Muscle layer of colon (tissue), 2 donors: ENCODE measurements at regions not wholly inside any gene's neighbourhood (a gene's known extent, or its start where the extent isn't known, plus 50 kb on each side); places are given as distances from the start of the nearest gene placed in this dataset.
A peak's percentile ranks its signal among the peaks of the same experiment; 100 is the strongest.

ENCODE experiments used
- H3K27ac ChIP-seq: one replicate; pipeline ENCODE4 v1.7.0; 2013; ENCODE audit warnings: low read depth, mild to moderate bottlenecking, low read length, moderate library complexity
- H3K27me3 ChIP-seq, 2 donors: one replicate each; pipeline ENCODE4 v1.7.0; 2013; ENCODE audit warnings: low read length in 2 of 2, mild to moderate bottlenecking in 2 of 2; ENCODE audit not compliant: insufficient read depth in 2 of 2, control insufficient read depth in 1 of 2
- H3K36me3 ChIP-seq: one replicate; pipeline ENCODE4 v1.7.0; 2013; ENCODE audit warnings: mild to moderate bottlenecking, low read length; ENCODE audit not compliant: insufficient read depth
- H3K4me1 ChIP-seq: one replicate; pipeline ENCODE4 v1.7.0; 2013; ENCODE audit warnings: mild to moderate bottlenecking, low read length; ENCODE audit not compliant: insufficient read depth
- H3K4me3 ChIP-seq, 2 donors: one replicate each; pipeline ENCODE4 v1.7.0; 2013; ENCODE audit warnings: low read length in 2 of 2, low read depth in 1 of 2, mild to moderate bottlenecking in 1 of 2, moderate library complexity in 1 of 2
- H3K9ac ChIP-seq: one replicate; pipeline ENCODE4 v1.7.0; 2013; ENCODE audit warnings: low read length
- H3K9me3 ChIP-seq: one replicate; pipeline ENCODE4 v1.7.0; 2013; ENCODE audit warnings: mild to moderate bottlenecking, low read length
- donor health status: abdominal sarcoma.
- donor health status: Adenocarcinoma of cecum.

DNA sequence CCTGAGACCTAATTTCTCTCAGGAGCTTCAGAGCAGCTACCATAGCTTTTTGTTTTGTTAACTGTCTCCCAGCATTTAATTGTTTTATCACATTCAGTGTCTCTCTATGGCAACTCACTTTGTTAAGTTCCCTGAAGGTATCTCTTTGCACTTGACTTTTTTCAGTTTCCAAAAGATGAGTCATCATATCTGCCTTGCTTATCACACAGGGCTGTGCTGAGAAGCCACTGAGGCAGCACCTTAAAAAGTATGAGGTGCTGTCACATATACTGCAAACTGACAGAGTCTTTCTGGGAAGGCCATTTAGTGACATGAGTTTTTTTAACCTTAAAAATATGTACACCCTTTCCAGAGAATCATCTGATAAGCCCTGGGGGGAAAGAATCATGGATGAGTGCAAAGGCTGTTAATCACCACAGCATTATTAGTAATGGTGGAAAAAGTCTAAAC is 56.8 kb downstream of the PPP1R3C start:
- no peak overlapping the region for H3K9ac ChIP-seq
- H3K9me3 ChIP-seq, result no peaks in the 10 kb centered on the region
- H3K4me3 ChIP-seq, result no peak overlapping the region
- H3K4me1 ChIP-seq, result peaks cover 34% of the 10 kb centered on the region
- H3K27me3 ChIP-seq, result no peaks in the 10 kb centered on the region
- H3K27ac ChIP-seq, result peak overlapping the region; percentile 46
- H3K36me3 ChIP-seq, result no peaks in the 10 kb centered on the region

DNA sequence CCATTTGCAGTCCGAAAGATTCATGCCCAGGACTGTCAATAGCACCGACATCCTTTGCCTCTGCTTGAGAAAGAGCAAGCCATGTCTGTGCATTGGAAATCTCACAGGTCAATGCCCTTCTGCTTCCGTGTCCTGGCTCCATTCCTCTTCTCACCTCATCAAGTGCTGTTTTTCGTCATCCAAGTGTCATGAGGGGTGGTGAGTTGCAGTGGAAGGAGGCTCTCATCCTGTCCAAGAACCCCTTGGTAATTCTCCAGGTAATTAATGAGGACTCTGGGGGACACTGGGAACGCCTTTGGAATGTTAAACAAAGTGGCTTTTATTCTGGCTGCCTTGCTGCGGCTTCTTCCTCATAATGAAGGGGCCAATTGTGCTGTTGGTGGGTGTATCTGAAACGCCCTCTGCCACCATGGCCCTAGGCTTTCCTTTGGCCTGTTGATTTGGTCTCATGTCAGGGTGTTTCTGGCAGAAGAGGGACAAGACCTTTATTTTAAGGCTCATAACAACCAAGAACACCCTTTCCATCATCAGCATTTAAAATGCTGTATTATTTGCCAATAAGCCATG is 57.7 kb downstream of the PPP1R3C start:
- H3K36me3 ChIP-seq, result no peaks in the 10 kb centered on the region
- no peaks in the 10 kb centered on the region for H3K27me3 ChIP-seq
- H3K9ac ChIP-seq, result no peak overlapping the region
- H3K4me1 ChIP-seq, result peaks cover 34% of the 10 kb centered on the region
- H3K9me3 ChIP-seq, result no peaks in the 10 kb centered on the region
- H3K27ac ChIP-seq, result peak overlapping the region; percentile 46
- peak overlapping the region in 1 of 2 donors; percentile 31 for H3K4me3 ChIP-seq

DNA sequence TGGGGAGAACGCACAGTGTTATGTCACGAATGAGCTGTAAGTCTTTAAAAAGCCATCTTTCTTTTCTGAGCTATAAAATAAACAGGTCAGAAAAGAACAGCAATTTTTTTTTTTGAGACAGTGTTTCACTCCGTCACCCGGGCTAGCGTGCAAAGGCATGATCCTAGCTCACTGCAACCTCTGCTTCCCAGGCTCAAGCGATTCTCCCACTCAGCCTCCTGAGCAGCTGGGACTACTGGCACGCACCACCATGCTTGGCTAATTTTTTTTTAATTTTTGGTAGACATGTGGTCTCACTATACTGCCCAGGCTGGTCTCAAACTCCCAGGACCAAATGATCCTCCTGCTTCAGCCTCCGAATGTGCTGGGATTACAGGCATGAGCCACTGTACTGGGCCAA is 58.6 kb downstream of the PPP1R3C start:
- Histone ChIP-seq H3K9ac (no peak overlapping the region), H3K4me3 (no peak overlapping the region), H3K36me3 (no peaks in the 10 kb centered on the region), H3K9me3 (no peaks in the 10 kb centered on the region), H3K27ac (no peak overlapping the region), H3K27me3 (no peaks in the 10 kb centered on the region), H3K4me1 (peaks cover 27% of the 10 kb centered on the region)

DNA sequence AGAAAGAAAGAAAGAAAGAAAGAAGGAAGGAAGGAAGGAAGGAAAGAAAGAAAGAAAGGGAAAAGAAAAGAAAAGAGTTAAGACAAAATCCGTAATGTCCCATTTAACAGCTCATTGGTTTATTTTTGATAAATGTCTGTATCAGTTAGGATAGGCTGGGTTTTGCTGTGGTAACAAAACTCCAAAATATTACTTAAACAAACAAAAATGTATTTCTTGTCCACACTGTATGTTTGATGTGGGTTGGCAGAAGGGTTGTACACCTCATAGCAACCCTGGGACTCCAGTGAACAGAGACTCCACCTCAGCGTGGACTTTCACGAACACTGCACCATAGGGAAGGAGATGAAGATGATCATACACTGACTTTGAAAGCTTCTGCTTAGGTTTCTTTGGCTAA is 59.6 kb downstream of the PPP1R3C start:
- Histone ChIP-seq H3K4me3 (no peak overlapping the region), H3K9me3 (no peaks in the 10 kb centered on the region), H3K9ac (no peak overlapping the region), H3K27me3 (no peaks in the 10 kb centered on the region), H3K36me3 (no peaks in the 10 kb centered on the region), H3K27ac (no peak overlapping the region), H3K4me1 (peaks cover 19% of the 10 kb centered on the region)

DNA sequence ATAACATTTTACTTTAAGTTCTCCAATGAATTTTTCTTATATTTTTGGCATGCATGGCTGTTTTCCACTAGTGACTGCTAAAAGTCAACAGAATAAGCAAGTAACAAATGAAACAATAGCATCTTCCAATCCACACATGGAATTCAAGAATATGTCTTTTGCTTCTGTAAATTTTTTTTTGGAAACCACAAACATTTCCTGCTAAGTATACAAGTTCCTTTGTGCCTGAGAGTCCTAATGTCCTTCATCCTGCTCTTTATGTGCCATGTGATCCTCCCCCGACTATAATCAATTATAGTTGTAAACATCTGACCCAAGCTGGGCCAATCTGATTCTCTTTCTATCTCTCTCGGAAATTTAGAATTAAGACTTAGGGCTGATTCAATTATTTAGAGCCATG is 61.2 kb downstream of the PPP1R3C start:
- no peak overlapping the region for H3K4me3 ChIP-seq
- no peaks in the 10 kb centered on the region for H3K27me3 ChIP-seq
- H3K27ac ChIP-seq, result no peak overlapping the region
- peaks cover 19% of the 10 kb centered on the region for H3K4me1 ChIP-seq
- no peaks in the 10 kb centered on the region for H3K9me3 ChIP-seq
- no peak overlapping the region for H3K9ac ChIP-seq
- no peaks in the 10 kb centered on the region for H3K36me3 ChIP-seq

DNA sequence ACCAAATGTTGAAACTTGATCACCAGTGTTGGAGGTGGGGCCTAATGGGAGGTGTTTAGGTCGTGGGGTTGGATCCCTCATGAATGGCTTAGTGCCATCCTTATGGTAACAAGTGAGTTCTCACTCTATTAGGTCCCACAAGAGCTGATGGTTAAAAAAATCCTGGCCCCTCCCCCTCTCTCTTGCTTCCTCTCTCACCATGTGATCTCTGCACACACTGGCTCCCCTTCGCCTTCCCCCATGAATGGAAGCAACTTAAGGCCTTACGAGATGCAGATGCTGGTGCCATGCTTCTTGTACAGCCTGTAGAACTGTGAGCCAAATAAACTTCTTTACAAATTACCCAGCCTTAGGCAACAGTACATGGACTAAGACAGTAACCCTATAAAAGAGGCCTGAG is 62.7 kb downstream of the PPP1R3C start:
- no peaks in the 10 kb centered on the region for H3K27me3 ChIP-seq
- no peaks in the 10 kb centered on the region for H3K36me3 ChIP-seq
- no peak overlapping the region for H3K27ac ChIP-seq
- H3K9ac ChIP-seq, result no peak overlapping the region
- H3K9me3 ChIP-seq, result no peaks in the 10 kb centered on the region
- H3K4me3 ChIP-seq, result no peak overlapping the region
- H3K4me1 ChIP-seq, result peaks cover 8% of the 10 kb centered on the region

DNA sequence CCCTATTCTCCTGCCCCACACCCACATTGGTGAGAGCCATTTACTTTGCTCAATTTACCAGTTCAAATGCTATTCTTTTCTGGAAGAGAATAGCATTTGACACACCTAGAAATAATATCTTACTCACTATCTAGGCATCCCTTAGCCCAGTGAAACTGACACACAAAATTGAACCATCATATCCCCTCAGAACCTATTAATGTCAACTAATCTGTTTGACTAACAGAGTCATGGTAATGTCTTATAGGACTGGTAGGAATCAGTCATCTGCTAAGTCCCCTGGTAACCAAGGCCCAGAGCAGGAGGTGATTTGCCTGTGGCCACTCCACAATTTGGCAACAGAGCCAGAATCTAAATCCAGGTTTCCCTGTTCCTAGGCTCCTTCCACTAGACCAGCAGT is 63.3 kb downstream of the PPP1R3C start:
- Histone ChIP-seq H3K27ac (no peak overlapping the region), H3K27me3 (no peaks in the 10 kb centered on the region), H3K36me3 (no peaks in the 10 kb centered on the region), H3K4me1 (peaks cover 1% of the 10 kb centered on the region), H3K9me3 (no peaks in the 10 kb centered on the region), H3K4me3 (no peak overlapping the region), H3K9ac (no peak overlapping the region)

DNA sequence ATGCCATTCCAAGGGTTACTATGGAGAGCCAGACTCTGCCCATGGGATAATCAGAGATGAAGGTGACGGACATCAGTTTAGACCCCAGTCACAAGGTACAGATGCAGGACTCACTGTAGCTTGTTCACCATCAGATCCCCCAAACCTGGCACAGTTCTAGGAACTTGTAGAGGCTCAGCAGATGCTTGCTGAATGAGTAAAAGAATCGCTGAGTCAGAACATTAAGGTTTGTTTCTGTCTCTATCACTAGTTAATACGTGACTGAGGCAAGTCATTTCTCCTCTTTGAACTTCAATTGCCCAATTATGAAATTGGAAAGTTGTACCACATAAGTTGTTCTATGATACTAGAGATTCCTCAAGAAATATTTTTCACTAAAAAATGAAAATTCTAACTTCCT is 65.1 kb downstream of the PPP1R3C start:
- H3K9me3 ChIP-seq, result no peaks in the 10 kb centered on the region
- H3K27ac ChIP-seq, result no peak overlapping the region
- peaks cover 9% of the 10 kb centered on the region for H3K4me1 ChIP-seq
- H3K9ac ChIP-seq, result no peak overlapping the region
- no peaks in the 10 kb centered on the region for H3K36me3 ChIP-seq
- H3K27me3 ChIP-seq, result no peaks in the 10 kb centered on the region
- H3K4me3 ChIP-seq, result no peak overlapping the region

DNA sequence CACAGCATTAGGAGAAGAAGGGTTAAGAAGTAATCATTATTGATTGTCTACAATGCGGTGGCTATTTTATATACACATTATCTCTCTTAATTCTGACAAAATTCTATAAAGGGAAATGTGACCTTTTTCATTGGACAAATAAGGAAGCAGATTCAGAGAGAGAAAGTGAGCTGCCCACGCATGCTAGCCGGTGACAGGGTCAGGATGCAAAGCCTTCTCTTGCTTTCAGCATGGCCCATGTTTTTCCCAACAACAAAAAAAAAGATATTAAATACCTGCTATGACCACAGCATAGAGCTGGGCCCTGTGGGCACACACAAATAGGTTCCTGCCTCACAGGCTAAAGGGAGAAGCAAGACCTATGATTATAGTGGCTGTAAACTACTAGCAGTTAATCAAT is 66.8 kb downstream of the PPP1R3C start:
- H3K4me1 ChIP-seq, result peaks cover 10% of the 10 kb centered on the region
- no peak overlapping the region for H3K9ac ChIP-seq
- no peak overlapping the region for H3K27ac ChIP-seq
- no peaks in the 10 kb centered on the region for H3K27me3 ChIP-seq
- no peaks in the 10 kb centered on the region for H3K36me3 ChIP-seq
- no peaks in the 10 kb centered on the region for H3K9me3 ChIP-seq
- H3K4me3 ChIP-seq, result peak overlapping the region in 1 of 2 donors; percentile 10

DNA sequence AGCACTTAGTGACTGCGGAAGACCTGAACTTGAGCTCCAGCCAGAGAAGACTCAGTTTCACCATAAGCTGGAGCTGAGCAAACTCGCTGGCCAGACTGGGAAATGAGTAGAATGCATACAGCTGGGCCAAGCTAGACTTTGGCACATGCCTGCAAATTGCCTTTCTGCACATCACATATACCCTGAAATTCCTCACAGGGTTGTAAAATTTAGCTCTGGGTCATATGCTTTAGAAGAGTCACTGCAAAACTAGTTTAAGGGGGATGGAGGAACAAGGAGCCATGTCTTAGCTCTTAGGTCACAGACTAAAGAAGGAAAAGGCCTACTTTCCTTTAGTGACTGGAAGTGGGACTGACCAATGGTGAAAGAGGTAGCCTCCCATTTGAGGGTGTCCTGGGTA is 67.6 kb downstream of the PPP1R3C start:
- Histone ChIP-seq H3K27me3 (no peaks in the 10 kb centered on the region), H3K4me3 (no peak overlapping the region), H3K36me3 (no peaks in the 10 kb centered on the region), H3K4me1 (peaks cover 10% of the 10 kb centered on the region), H3K27ac (no peak overlapping the region), H3K9ac (no peak overlapping the region), H3K9me3 (no peaks in the 10 kb centered on the region)

DNA sequence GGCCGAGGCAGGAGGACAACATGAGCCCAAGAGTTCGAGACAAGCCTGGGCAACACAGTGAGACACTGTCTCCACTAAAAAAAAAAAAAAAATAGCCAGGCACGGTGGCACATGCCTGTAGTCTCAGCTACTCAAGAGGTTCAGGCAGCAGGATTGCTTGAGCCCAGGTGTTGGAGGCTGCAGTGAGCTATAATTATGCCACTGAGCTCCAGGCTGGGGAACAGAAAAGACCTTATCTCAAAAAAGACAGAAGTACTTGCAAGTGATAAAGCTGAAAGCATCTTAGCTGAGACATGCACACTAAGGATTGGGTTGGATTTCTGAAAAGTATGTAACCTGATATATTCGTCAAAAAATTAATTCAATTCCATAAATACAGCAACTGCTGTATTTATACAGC is 68.4 kb downstream of the PPP1R3C start:
- Histone ChIP-seq H3K36me3 (no peaks in the 10 kb centered on the region), H3K4me1 (peaks cover 10% of the 10 kb centered on the region), H3K9ac (no peak overlapping the region), H3K4me3 (no peak overlapping the region), H3K27ac (no peak overlapping the region), H3K9me3 (no peaks in the 10 kb centered on the region), H3K27me3 (no peaks in the 10 kb centered on the region)
